HEK293T (cell line): ENCODE measurements at regions not wholly inside any gene's neighbourhood (a gene's known extent, or its start where the extent isn't known, plus 50 kb on each side); places are given as distances from the start of the nearest gene placed in this dataset.

Experiments
- FOXM1 ChIP-seq: fragments of 450-650 bp; IDR thresholded peaks from 2 replicates; pipeline ENCODE4 v1.6.1; 2017; ENCODE audit warnings: mild to moderate bottlenecking, borderline replicate concordance
- NFRKB ChIP-seq: fragments of 450-650 bp; IDR thresholded peaks from 2 replicates; pipeline ENCODE4 v1.6.1; 2016; ENCODE audit warnings: mild to moderate bottlenecking, moderate library complexity
- PKNOX1 ChIP-seq: fragments of 450-650 bp; IDR thresholded peaks from 2 replicates; pipeline ENCODE4 v1.6.1; 2016

- TF ChIP-seq PKNOX1 (no peak), FOXM1 (no peak), NFRKB (no peak)
Observed at GRCh38 chr15:26314577-26314976, 451.4 kb upstream of the ATP10A start.
